ENCODE measurements at regions not wholly inside any gene's neighbourhood (a gene's known extent, or its start where the extent isn't known, plus 50 kb on each side); places are given as distances from the start of the nearest gene placed in this dataset.

DNA sequence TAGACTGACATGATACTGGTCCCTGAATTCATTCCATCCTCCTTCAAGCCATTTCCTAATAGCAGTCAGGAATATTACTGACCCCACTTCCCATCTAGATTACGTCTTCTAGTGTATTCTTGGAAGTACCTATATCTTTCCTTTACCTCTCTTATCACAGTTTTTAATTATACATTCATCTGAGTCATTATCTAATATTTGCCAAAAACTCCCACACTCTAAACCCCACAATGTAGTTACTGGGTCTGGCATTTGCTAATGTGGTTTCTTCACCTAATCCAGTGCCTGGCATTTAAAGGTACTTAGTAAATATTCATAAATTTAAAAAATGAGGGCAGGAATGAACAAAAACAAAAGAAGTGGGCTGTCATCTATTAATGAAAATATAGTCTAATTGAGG lies 441.8 kb upstream of the SETBP1 start:
- Histone ChIP-seq H3K9ac (ENCODE audit: low read depth in 2 of 2, low read length in 2 of 2) (no peak overlapping the region), H3K36me3 (no peaks in the 10 kb centered on the region), H3K4me3 (no peak overlapping the region), H3K27me3 (no peaks in the 10 kb centered on the region), H3K4me1 (no peaks in the 10 kb centered on the region), H3K9me3 (no peaks in the 10 kb centered on the region), H3K27ac (no peak overlapping the region)
- intact Hi-C loops (cut with DNase I): no loop called here
- TF ChIP-seq, protein P1, sequence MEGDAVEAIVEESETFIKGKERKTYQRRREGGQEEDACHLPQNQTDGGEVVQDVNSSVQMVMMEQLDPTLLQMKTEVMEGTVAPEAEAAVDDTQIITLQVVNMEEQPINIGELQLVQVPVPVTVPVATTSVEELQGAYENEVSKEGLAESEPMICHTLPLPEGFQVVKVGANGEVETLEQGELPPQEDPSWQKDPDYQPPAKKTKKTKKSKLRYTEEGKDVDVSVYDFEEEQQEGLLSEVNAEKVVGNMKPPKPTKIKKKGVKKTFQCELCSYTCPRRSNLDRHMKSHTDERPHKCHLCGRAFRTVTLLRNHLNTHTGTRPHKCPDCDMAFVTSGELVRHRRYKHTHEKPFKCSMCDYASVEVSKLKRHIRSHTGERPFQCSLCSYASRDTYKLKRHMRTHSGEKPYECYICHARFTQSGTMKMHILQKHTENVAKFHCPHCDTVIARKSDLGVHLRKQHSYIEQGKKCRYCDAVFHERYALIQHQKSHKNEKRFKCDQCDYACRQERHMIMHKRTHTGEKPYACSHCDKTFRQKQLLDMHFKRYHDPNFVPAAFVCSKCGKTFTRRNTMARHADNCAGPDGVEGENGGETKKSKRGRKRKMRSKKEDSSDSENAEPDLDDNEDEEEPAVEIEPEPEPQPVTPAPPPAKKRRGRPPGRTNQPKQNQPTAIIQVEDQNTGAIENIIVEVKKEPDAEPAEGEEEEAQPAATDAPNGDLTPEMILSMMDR (IDR thresholded peaks at IDR 0.05): no peak
- DNase-seq: no peak

DNA sequence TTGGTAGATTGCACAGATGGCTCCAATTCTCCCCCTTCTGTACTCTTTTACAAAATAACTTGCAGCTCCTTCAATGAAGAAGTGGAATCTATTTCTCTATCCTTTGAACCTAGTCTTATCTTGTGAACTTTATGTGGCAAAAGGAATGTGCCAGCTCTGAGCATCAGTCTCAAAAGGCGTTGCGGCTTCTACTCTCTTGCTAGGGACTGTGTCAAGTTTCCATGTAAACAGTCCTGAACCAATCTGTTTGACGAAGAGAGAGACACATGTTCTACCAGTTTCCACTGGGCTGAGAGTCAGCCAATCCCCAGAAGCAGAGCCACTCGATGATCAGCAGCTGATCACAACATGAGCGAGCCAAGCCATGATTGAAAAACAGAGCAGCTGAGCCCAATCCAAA lies 439.7 kb upstream of the SETBP1 start:
- no peak for DNase-seq
- H3K4me1 ChIP-seq: no peaks in the 10 kb centered on the region
- TF ChIP-seq, protein P1 (IDR thresholded peaks at IDR 0.05): no peak
- intact Hi-C loops (cut with DNase I): no loop called here
- H3K27ac ChIP-seq: no peak overlapping the region
- H3K36me3 ChIP-seq: no peaks in the 10 kb centered on the region
- no peak overlapping the region for H3K4me3 ChIP-seq
- H3K27me3 ChIP-seq: no peaks in the 10 kb centered on the region
- H3K9ac ChIP-seq (ENCODE audit: low read depth in 2 of 2, low read length in 2 of 2): no peak overlapping the region
- H3K9me3 ChIP-seq: no peaks in the 10 kb centered on the region

DNA sequence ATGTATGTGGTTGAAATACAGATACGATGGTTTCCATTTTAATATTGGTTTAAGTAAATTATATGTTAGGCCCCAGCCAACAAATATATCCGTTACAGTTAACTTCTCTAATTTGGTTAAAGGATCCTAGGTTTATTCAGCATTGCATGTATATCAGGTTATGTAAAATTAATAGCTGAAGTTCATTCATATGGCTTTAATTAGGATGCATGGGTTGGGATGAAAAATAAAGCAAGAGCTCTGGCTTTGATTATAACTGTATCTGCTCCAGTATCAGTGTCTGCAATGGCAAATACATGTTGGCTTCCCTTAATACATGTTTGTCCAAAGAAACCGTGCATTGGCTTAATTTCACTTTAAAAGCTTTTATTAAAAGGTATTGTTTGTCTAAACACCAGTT lies 435.7 kb upstream of the SETBP1 start:
- Histone ChIP-seq H3K36me3 (no peaks in the 10 kb centered on the region), H3K27ac (no peak overlapping the region), H3K4me1 (no peaks in the 10 kb centered on the region), H3K4me3 (no peak overlapping the region), H3K27me3 (no peaks in the 10 kb centered on the region), H3K9ac (ENCODE audit: low read depth in 2 of 2, low read length in 2 of 2) (no peak overlapping the region), H3K9me3 (no peaks in the 10 kb centered on the region)
- TF ChIP-seq, protein P1 (IDR thresholded peaks at IDR 0.05): no peak
- intact Hi-C loops (cut with DNase I): no loop called here
- no peak for DNase-seq

DNA sequence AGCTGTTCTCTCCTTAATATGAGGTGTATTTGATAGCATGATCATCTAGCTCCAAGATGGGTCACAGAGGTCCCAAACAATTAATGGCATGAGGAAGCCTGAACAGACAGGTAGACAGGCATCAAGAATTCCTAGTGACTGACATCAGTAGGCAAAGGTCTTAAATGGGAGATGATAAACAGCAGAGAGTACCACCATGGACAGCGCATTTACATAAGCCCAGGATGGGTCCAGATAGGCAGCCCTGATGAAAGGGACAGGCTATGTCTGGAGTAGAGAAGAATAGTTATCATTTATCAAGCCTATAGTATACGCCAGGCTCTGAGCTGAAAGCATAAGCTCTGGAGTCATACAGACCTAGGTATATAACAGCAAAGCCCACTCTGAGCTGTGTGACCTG lies 434.7 kb upstream of the SETBP1 start:
- TF ChIP-seq, protein P1 (IDR thresholded peaks at IDR 0.05): no peak
- H3K27me3 ChIP-seq: no peaks in the 10 kb centered on the region
- H3K9ac ChIP-seq (ENCODE audit: low read depth in 2 of 2, low read length in 2 of 2): no peak overlapping the region
- intact Hi-C loops (cut with DNase I): no loop called here
- no peak for DNase-seq
- no peaks in the 10 kb centered on the region for H3K9me3 ChIP-seq
- H3K36me3 ChIP-seq: no peaks in the 10 kb centered on the region
- H3K4me1 ChIP-seq: no peaks in the 10 kb centered on the region
- no peak overlapping the region for H3K4me3 ChIP-seq
- no peak overlapping the region for H3K27ac ChIP-seq

DNA sequence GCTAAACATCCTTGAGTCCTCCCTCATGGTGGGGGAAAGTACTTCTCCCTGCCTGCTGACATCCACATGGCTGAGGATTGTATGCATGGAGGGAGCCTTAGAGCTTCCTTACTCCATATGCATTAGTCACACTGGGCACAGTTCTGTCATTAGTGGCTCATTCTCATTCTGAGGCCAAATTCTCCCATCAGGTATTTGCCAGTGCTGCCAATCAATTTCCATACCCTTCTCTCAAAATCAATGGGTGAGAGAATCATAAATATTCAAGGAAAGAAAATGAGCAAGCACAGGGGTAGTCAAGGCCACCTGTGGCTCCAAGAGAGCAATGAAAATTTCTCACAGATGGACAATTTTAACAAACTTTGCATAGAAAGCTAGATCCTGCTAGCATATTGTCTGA lies 422.6 kb upstream of the SETBP1 start:
- TF ChIP-seq, protein P1 (IDR thresholded peaks at IDR 0.05): no peak
- no peak for DNase-seq
- intact Hi-C loops (cut with DNase I): no loop called here
- no peaks in the 10 kb centered on the region for H3K36me3 ChIP-seq
- no peaks in the 10 kb centered on the region for H3K9me3 ChIP-seq
- H3K27ac ChIP-seq: no peak overlapping the region
- no peaks in the 10 kb centered on the region for H3K27me3 ChIP-seq
- H3K4me3 ChIP-seq: no peak overlapping the region
- H3K4me1 ChIP-seq: no peaks in the 10 kb centered on the region
- no peak overlapping the region for H3K9ac ChIP-seq (ENCODE audit: low read depth in 2 of 2, low read length in 2 of 2)

DNA sequence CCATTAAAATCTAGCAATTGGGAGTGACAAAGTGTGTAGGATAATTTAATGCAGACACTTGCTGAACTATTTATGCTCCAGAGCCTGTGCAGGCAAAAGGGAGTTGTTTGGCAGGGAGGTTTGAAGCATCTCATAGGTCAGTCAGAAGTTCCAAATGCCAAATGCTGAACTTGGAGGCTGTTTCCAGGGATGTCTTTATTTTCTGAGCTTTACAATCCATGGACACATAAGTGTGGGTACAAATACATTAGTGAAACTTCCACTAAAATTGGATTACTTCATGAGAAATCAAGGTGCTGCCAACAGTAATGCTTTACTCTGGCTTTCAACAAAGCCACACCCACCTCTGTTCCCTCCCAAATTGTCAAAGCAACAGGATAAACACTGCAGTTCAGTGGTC lies 422.1 kb upstream of the SETBP1 start:
- intact Hi-C loops (cut with DNase I): no loop called here
- DNase-seq: no peak

More for the DNA sequence above, 422.1 kb upstream of the SETBP1 start:
- no peak overlapping the region for H3K9ac ChIP-seq (ENCODE audit: low read depth in 2 of 2, low read length in 2 of 2)
- no peaks in the 10 kb centered on the region for H3K36me3 ChIP-seq
- no peaks in the 10 kb centered on the region for H3K9me3 ChIP-seq
- no peaks in the 10 kb centered on the region for H3K4me1 ChIP-seq
- no peaks in the 10 kb centered on the region for H3K27me3 ChIP-seq
- H3K27ac ChIP-seq: no peak overlapping the region
- TF ChIP-seq, protein P1 (IDR thresholded peaks at IDR 0.05): no peak
- no peak overlapping the region for H3K4me3 ChIP-seq
